GM19240 (cell line): ENCODE measurements at regions not wholly inside any gene's neighbourhood (a gene's known extent, or its start where the extent isn't known, plus 50 kb on each side); places are given as distances from the start of the nearest gene placed in this dataset.
"Not testable (repeated sequence)": the region's sequence is repeated elsewhere in the genome, so short reads cannot be mapped to it uniquely, and the experiment has no call there.

Source experiments
- DNase-seq: peaks from one replicate; pipeline ENCODE4 v3.0.0; 2011; ENCODE audit warnings: low spot score; ENCODE audit not compliant: insufficient read length

DNA sequence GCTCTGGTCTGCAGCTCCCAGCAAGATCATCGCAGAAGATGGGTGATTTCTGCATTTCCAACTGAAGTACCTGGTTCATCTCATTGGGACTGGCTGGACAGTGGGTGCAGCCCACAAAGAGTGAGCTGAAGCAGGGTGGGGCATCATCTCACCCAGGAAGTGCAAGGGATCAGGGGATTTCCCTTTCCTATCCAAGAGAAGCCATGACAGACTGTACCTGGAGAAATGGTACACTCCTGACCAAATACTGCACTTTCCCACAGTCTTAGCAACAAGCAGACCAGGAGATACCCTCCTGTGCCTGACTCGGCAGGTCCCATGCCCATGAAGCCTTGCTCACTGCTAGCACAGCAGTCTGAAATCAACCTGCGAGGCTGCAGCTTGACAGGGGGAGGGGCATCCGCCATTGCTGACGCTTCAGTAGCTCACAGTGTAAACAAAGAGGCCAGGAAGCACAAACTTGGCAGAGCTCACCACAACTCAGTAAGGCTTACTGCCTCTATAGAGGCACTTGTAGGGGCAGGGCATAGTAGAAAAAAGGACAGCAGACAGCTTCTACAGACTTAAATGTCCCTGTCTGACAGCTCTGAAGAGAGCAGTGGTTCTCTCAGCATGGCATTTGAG, 60.5 kb downstream of the AREG start:
- DNase-seq: not testable (repeated sequence)

DNA sequence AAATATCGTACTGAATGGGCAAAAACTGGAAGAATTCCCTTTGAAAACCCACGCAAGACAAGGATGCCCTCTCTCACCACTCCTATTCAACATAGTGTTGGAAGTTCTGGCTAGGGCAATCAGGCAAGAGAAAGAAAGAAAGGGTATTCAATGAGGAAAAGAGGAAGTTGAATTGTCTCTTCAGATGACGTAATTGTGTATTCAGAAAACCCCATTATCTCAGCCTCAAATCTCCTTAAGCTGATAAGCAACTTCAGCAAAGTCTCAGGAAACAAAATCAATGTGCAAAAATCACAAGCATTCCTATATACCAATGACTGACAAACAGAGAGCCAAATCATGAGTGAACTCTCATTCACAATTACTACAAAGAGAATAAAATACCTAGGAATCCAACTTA, 64.4 kb downstream of the AREG start:
- DNase-seq: not testable (repeated sequence)

DNA sequence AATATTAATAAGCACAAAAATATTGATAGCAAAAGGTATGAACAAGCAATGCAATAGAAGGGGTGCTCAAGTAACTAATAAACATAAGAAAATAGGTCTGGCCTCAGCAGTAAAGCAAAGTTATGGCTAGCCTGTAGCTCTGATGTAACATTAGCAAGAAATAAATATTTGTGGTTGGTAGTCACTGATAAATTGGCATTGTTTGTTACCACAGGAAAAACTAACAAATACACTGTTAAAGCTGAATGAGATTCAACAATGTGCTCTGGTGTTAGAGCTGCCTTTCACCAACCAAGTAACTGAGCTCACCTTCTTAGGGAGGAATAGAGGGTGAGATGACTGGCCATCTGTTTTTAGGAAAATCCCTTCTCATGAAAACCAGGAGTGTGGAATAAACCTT, 71.4 kb downstream of the AREG start:
- no peak for DNase-seq

DNA sequence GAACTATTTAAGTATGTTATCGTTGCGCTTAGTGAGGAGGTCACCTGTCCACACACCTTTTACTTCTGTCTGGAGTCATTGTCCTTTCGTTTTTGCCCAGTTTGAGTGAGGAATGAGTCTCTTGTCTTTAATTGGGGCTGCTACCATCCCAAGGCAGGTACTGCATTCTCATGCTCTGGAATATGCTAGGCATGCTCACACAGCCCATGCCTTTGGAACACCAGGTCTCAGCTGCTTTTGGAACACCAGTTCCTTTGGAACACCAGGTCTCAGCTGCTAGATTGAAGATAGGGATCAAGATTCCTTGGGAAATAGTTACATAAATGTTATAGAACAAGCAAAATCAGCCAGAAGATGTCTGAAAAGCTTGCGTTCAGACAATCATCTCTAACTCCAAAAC, 73.1 kb downstream of the AREG start:
- DNase-seq: no peak

DNA sequence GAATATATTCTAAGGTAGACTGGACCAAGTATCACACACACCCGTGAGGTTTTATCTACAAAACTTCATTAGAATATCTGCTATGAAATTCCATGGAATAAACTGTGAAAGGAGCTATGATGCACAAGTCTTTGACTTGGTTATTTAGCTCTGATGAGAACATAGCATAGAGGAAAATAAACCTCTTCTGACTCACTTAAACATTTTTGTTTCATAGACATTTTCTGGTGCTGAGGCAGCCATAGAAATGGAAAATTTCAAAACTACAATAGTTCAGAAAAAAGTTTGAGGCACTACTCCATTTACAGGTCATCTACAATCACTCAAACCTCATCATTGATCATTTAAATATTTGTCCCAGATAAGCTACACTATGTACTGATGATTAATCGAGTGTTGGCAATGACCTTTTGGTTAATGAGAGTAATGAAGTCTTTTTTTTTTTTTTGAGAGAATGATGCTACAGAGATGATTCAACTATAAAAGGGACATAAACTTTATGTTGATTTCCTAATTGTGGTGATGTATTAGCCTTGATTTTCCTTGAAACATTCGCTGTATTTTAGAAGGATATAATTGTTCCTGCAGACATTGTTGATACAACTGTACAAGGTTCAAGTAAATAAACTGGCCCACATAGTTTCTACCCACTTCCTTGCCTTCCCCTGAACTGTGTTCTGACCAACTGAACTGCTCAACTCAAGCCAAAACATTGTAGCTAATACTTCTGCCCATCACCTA, 77.5 kb downstream of the AREG start:
- DNase-seq: no peak

DNA sequence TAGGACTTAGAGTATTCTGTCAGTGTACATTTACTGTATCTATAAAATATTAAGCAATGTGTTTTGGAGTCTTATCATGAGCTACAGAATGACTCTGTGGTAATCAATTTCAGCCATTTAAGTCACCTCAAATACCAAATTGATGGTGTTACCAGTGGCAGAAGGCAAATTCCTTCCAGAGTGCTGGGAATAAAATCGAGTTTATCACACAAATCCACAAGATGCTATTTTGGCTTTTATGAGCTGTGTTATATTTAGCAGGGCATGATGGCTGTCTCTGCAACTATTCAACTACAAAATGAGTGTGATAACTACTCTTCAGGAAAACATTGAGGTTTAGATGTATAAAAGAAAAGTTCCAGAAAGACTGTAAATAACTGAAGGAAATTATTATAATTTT, 78.2 kb downstream of the AREG start:
- no peak for DNase-seq

DNA sequence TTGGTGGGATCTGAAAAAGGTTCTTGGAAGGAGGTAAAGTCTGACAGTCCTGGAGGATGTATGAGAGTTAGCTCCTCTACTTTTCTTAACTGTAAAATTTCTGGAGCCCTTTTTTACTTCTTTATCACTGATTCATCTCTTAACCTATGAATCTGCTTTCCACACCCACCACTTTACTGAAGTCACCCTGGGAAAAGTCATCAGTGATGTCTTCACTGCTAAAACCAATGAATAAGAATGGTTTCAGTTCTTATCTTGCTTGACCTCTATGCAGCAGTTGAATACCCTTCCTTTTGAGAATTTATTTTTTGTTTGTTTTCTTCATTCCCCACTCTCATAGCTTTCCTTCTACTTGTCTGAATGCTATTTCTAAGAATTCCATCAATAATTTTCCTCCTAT, 80.0 kb downstream of the AREG start:
- DNase-seq: no peak

DNA sequence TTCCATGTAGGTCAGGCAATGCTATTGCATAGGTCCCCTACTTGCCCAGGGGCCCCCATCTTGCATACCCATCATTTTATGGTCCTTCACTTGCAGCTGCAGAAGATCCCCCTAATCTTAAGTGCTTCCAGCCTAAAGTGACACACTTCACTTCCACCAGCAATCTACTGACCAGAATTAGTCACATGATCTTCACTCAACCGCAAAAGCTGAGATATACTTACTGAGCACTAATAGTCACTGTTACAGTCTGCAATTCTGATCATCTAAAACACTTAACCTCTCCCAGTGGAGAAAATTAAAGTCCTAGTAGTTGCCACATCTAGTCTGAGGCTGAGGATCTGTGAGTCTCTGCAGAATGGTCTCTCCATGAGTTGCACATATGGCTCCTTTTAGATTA, 82.1 kb downstream of the AREG start:
- no peak for DNase-seq

DNA sequence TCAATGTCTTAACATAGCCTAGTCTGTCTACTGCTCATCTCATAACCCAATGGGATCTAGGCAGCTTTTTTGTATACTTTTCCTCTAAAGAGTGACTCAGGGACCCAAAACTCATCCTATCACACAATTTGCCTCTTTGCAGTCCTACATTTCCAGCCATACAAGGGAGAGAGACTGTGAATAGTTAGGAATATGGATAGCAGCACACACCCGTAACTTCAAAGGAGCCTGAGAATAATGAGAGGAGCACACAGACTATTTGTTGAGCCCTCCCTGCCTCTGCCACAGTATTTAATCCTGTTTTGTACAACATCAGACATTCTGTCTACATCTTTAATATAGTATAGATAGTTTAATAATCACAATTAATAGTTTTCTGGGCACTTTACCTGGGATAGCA, 83.2 kb downstream of the AREG start:
- no peak for DNase-seq

DNA sequence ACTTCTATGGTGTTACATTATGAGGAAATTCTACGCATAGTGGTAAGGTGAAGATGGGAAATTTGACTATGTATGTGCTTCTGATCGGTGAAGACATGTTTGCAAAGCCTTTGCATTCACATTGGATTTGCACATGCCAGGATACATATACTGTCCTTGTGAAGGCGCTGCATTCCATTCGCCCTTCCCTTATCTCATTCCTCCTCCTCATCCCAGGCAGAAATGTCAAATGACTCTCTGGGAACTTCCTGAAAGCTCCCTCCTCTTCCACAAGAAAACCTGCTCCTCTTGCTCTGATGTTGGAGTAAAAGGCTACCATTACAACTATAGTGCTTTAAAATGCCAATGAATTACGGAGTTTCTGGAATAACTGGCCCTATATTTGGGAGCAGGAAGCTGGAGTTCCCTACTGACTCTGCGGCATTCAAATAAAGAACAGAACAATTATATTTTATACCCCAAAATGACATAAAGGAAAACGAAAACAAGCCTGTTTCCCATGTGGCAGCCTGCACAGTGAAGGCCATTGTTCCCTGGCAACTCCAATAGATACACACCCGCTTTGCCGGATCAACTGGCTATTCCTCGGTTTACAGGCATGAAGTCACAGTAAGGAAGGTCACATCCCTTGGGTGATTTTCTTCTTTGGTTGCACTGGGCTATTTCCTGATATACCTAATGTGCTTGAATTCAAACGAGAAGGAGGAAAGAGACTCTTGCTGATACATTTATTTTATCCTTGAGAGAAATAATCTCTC, 84.5 kb downstream of the AREG start:
- DNase-seq: no peak

- DNase-seq: no peak
These were observed 87.2 kb downstream of the AREG start for GRCh38 chr4:74531963-74532794.

GRCh38 chr4:74534121-74534520, 89.2 kb downstream of the AREG start:
- DNase-seq: no peak

DNA sequence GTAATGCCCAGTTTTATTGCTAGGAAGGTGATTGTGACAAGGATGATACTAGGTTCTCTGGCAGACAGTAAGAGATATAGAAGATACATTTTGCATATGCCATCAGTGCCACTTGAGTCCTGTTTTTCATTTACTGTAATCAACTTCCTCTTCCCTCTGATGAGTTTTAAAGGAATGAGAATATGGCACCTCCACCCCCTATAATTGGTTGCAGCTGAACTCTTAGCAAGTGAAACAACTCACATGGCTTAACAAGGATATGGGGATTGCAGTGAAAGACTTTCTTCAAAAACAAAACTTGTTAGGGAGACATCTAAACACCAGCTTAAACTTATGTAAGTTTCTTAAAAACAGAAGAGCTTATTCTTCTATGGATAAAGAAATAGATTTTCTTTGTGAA, 90.0 kb downstream of the AREG start:
- no peak for DNase-seq

GRCh38 chr4:74535512-74535911, 90.6 kb downstream of the AREG start:
- DNase-seq: no peak

DNA sequence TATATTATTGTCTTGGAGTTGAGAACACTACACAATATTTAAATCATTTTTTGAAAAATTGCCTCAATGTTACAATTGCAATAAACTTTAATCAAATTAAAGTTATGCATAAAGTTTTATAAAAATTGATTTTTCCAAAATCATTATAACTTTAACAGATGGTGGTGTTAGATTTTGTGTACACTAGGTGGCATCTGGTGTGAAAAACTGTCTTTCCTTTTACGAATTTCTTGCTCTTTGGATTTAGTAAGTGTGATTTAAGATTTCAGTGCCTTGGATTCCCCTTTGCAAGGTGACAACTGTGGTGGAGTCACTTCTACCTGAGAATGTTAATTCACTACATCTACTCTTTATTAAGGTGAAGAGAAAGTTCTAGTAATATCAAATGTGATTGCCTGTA, 91.6 kb downstream of the AREG start:
- no peak for DNase-seq

GRCh38 chr4:74537459-74537858, 92.5 kb downstream of the AREG start:
- no peak for DNase-seq

GRCh38 chr4:74539044-74539790, 94.3 kb downstream of the AREG start:
- DNase-seq: no peak

- DNase-seq: no peak
These were observed 95.3 kb downstream of the AREG start for GRCh38 chr4:74540193-74540592.

- no peak for DNase-seq
These were observed 96.7 kb downstream of the AREG start for GRCh38 chr4:74541667-74542066.

DNA sequence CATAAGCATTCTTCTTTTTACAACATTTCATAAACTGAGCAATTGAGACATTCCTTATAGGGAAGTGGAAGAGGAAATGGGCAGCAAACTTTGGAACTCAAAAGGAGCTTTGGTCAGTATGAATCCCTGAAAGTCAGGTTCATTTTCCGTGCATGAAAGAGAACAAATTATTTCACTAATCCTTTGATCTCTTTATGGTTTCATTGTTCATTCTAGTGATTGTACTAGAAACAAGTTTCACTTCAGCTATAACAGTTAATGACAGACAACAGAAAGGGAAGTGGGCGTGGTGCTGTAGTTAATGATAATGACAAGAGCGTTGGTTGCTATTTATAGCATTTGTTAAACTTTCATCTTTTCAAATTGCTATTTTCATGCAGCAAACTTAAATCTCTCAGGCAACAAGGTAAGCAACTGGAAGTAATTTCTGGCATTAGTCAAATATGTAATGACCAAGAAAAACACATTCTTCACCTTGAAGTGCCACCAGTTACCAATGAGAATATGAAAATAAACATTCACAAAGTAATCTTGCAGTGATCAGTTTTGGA, 98.4 kb downstream of the AREG start:
- no peak for DNase-seq

DNA sequence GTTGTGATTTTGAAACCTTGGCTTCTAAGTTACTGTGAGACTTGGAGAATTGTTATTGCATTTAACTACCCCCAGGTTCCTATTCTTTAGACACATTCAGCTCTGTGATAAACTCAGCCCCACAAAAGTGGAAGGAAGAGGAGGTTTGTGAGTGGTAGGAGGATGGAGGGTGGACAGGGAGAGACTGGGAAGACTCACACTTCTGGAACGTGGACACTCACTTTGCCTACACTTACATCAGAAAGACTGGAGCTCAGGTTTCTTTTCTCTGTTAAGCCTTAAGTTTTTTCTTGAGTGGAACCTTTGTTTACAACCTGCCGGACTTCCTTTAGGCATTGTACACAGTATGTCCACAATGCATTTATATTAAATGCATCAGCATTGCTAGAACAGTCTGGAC, 99.0 kb downstream of the AREG start:
- DNase-seq: no peak
